ENCODE measurements at regions not wholly inside any gene's neighbourhood (a gene's known extent, or its start where the extent isn't known, plus 50 kb on each side); places are given as distances from the start of the nearest gene placed in this dataset.

DNA sequence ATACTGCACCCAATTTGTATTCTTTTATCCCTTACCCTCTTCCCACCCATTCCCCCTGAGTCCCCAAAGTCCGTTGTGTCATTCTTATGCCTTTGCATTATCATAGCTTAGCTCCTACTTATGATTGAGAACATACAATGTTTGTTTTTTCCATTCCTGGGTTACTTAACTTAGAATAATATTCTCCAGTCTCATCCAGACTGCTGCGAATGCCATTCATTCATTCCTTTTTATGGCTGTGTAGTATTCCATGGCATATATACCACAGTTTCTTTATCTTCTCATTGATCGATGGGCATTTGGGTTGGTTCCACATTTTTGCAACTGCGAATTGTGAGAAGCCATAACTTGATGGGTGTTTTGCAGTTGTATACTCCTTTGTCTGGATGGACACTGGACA, 62.8 kb downstream of the FHIP1A start:
- no peaks in the 10 kb centered on the region for H3K27me3 ChIP-seq (ENCODE audit: control insufficient read depth, insufficient read depth, low read length)
- H3K4me3 ChIP-seq (ENCODE audit: low read depth, low read length) = no peak overlapping the region
- DNase-seq (ENCODE audit: low read depth) (no peak), FAIRE-seq (no peak)
- TF ChIP-seq, protein P1, sequence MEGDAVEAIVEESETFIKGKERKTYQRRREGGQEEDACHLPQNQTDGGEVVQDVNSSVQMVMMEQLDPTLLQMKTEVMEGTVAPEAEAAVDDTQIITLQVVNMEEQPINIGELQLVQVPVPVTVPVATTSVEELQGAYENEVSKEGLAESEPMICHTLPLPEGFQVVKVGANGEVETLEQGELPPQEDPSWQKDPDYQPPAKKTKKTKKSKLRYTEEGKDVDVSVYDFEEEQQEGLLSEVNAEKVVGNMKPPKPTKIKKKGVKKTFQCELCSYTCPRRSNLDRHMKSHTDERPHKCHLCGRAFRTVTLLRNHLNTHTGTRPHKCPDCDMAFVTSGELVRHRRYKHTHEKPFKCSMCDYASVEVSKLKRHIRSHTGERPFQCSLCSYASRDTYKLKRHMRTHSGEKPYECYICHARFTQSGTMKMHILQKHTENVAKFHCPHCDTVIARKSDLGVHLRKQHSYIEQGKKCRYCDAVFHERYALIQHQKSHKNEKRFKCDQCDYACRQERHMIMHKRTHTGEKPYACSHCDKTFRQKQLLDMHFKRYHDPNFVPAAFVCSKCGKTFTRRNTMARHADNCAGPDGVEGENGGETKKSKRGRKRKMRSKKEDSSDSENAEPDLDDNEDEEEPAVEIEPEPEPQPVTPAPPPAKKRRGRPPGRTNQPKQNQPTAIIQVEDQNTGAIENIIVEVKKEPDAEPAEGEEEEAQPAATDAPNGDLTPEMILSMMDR (IDR thresholded peaks at IDR 0.05; ENCODE audit: insufficient read depth, low read length, severe bottlenecking) = no peak
- no peaks in the 10 kb centered on the region for H3K36me3 ChIP-seq (ENCODE audit: control insufficient read depth, insufficient read depth, low read length)

DNA sequence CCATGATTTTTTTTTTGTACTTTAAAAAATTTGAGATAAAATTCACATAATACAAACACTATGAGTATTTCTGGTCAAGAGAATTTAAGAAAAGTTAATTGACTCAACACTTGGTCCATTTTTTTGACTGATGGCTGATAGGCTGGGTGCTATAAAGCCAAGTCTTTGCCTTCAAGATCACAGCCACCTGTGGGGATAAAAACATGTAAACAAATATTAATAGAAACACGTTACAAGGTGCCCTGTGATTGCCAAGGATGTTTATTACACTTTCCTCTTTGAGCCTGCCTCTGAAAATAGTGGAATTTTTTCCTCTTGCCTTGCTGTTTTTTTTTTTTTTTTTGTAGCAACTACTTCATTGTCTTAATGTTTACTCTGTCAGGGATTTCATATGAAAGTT, 63.3 kb downstream of the FHIP1A start:
- Histone ChIP-seq H3K36me3 (ENCODE audit: control insufficient read depth, insufficient read depth, low read length) (no peaks in the 10 kb centered on the region), H3K27me3 (ENCODE audit: control insufficient read depth, insufficient read depth, low read length) (no peaks in the 10 kb centered on the region), H3K4me3 (ENCODE audit: low read depth, low read length) (no peak overlapping the region)
- DNase-seq (ENCODE audit: low read depth) (no peak), FAIRE-seq (no peak)
- TF ChIP-seq, protein P1 (IDR thresholded peaks at IDR 0.05; ENCODE audit: insufficient read depth, low read length, severe bottlenecking) = no peak

DNA sequence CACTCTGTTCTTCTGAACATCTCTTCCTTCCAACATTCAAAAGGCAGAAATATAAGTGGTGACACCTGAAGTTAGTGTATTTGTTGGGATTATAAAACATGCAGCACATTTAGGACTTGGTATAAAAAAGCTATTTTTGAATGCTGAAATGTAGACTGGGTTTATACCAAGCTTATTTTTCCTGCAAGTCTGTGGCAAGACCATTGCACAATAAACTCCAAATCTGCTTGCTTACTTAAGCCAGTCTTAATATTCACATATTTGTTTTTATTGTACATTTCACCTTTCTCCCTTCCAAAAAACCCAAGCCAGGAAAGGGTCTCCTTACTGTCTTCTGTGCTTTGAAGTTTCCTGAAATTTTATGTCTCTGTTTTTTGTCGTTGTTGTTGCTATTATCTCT, 63.7 kb downstream of the FHIP1A start:
- DNase-seq (ENCODE audit: low read depth) (no peak), FAIRE-seq (no peak)
- Histone ChIP-seq H3K27me3 (ENCODE audit: control insufficient read depth, insufficient read depth, low read length) (no peaks in the 10 kb centered on the region), H3K4me3 (ENCODE audit: low read depth, low read length) (no peak overlapping the region), H3K36me3 (ENCODE audit: control insufficient read depth, insufficient read depth, low read length) (no peaks in the 10 kb centered on the region)
- TF ChIP-seq, protein P1 (IDR thresholded peaks at IDR 0.05; ENCODE audit: insufficient read depth, low read length, severe bottlenecking) = no peak

DNA sequence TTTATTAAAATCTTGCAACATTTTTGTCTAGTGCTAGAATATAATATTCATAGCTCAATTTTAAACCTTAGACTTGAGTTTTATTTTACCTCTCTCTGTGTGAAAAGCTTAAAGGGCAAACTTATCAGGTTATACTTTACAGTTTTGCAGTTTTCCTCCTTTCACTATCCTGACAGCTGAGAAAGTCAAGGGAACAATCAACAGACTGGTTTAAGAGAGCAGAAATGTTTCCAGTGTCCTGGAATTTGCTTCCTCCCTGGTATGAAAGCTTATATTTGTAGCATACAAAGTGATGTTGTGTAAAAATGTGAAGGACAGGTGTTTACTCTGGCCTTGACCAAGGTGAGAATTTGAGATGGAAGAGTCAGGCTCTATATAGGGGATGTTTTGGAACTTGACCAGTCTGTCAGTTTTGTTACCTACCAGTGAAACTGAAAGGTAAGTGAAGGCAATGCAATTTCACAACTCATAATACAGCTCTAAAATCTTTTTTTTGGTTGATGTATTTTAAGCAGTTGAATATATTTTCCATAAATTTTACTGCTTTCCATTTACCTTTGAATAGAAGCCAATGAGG, 64.6 kb downstream of the FHIP1A start:
- H3K4me3 ChIP-seq (ENCODE audit: low read depth, low read length) = no peak overlapping the region
- H3K36me3 ChIP-seq (ENCODE audit: control insufficient read depth, insufficient read depth, low read length) = no peaks in the 10 kb centered on the region
- FAIRE-seq = no peak
- DNase-seq (ENCODE audit: low read depth) = no peak
- no peaks in the 10 kb centered on the region for H3K27me3 ChIP-seq (ENCODE audit: control insufficient read depth, insufficient read depth, low read length)
- TF ChIP-seq, protein P1 (IDR thresholded peaks at IDR 0.05; ENCODE audit: insufficient read depth, low read length, severe bottlenecking) = no peak

DNA sequence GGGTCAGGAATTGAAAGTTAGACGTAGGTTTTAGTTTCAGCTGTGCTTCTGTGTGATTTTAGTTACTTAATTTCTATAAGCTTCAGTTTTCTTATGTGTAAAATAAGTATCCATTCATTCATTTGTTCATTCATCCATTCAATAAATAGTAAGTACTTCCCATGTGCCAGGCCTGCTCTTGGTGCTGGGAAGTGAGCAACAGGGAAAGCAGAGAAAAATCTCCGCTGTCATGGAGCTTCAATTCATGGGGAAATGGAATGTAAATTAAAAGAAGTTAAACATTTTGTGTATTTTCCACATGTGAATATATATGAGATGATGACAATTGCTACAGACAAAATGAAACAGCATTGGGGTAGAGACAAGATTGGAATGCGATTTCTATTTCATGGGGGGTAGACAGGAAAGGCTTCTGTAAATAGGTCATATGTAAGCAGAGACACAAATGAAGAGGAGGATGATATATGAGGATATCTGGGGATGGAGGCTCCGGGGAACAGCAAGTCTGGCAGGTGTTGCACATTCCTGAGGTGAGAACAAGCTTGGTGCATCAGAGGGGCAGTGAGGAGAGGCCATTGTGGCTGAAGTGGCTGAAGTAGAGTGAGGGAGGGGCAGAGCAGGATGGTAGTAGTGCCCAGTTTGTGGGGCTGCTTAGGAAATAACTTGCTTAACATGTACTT, 66.2 kb downstream of the FHIP1A start:
- H3K4me3 ChIP-seq (ENCODE audit: low read depth, low read length) = no peak overlapping the region
- DNase-seq (ENCODE audit: low read depth) = no peak
- FAIRE-seq = no peak
- no peaks in the 10 kb centered on the region for H3K36me3 ChIP-seq (ENCODE audit: control insufficient read depth, insufficient read depth, low read length)
- H3K27me3 ChIP-seq (ENCODE audit: control insufficient read depth, insufficient read depth, low read length) = no peaks in the 10 kb centered on the region
- TF ChIP-seq, protein P1 (IDR thresholded peaks at IDR 0.05; ENCODE audit: insufficient read depth, low read length, severe bottlenecking) = no peak

DNA sequence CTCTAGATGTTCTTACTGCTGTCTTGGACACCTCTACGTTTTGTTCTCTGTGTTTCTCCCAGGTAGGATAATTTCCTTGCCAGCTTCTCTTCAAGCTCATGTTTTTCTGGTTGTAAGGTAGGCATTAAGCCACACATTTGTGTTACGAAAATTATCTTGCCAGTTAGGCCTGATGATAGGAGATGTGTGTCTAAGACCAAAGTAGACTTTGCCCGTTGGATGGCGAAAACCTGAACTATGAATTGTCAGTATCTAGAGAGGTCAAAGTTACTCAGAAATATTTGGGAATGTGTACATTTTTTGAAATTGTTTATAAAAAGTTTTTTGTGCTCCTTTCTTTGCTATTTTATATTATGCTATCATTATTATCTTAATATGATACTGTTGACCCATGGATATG, 72.8 kb downstream of the FHIP1A start:
- FAIRE-seq = no peak
- TF ChIP-seq, protein P1 (IDR thresholded peaks at IDR 0.05; ENCODE audit: insufficient read depth, low read length, severe bottlenecking) = no peak

More for the DNA sequence above, 72.8 kb downstream of the FHIP1A start:
- Histone ChIP-seq H3K4me3 (ENCODE audit: low read depth, low read length) (no peak overlapping the region), H3K27me3 (ENCODE audit: control insufficient read depth, insufficient read depth, low read length) (no peaks in the 10 kb centered on the region), H3K36me3 (ENCODE audit: control insufficient read depth, insufficient read depth, low read length) (peaks cover 1% of the 10 kb centered on the region)
- DNase-seq (ENCODE audit: low read depth) = no peak

Measured in bronchial epithelial cell (primary cell).